Gastrocnemius medialis (tissue), 4 donors: ENCODE measurements at regions not wholly inside any gene's neighbourhood (a gene's known extent, or its start where the extent isn't known, plus 50 kb on each side); places are given as distances from the start of the nearest gene placed in this dataset.

Source experiments
- POLR2A ChIP-seq, 2 donors: fragments of 450-650 bp; IDR thresholded peaks; one replicate each; pipeline ENCODE4 v1.6.1; 2017; ENCODE audit warnings: antibody characterized with exemption in 2 of 2, mild to moderate bottlenecking in 2 of 2, moderate library complexity in 2 of 2
- TF ChIP-seq, protein P1 (sequence below), 5 experiments: fragments of 450-650 bp in 3 of 5; fragments of 200-600 bp in 2 of 5; sonication (generic) in 2 of 5; IDR thresholded peaks in 4 of 5; conservative IDR thresholded peaks in 1 of 5; 1 replicate in 4 of 5; 2 replicates in 1 of 5; pipeline ENCODE4 v1.5.1; 2016 to 2019; ENCODE audit warnings: antibody characterized with exemption in 5 of 5, mild to moderate bottlenecking in 3 of 5, moderate library complexity in 3 of 5

DNA sequence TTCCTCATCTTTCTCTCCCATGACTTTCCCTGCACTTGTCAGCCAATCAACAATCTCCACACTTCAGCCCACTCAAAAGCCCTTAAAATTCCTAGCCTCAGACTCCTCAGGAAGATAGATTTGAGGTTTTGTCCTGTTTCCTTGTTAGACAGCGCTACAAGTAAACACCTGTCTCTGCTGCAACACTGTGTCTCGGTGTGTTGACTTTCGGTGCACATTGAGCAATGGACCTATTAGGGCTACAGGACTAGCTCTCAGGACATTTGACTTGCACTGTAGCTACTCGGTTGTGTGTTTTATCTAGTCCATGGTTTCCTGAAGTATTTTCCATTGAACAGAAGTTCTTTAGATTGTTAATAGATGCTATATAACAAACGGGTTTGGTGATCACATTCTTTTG lies 140.9 kb upstream of the XPO1 start:
- TF ChIP-seq, protein P1, sequence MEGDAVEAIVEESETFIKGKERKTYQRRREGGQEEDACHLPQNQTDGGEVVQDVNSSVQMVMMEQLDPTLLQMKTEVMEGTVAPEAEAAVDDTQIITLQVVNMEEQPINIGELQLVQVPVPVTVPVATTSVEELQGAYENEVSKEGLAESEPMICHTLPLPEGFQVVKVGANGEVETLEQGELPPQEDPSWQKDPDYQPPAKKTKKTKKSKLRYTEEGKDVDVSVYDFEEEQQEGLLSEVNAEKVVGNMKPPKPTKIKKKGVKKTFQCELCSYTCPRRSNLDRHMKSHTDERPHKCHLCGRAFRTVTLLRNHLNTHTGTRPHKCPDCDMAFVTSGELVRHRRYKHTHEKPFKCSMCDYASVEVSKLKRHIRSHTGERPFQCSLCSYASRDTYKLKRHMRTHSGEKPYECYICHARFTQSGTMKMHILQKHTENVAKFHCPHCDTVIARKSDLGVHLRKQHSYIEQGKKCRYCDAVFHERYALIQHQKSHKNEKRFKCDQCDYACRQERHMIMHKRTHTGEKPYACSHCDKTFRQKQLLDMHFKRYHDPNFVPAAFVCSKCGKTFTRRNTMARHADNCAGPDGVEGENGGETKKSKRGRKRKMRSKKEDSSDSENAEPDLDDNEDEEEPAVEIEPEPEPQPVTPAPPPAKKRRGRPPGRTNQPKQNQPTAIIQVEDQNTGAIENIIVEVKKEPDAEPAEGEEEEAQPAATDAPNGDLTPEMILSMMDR (IDR thresholded peaks at IDR 0.05 in 4 of 5, conservative IDR thresholded peaks at IDR 0.05 in 1 of 5): no peak
- no peak for TF ChIP-seq POLR2A (IDR thresholded peaks at IDR 0.05)
